HG02798 (cell line): ENCODE measurements at regions not wholly inside any gene's neighbourhood (a gene's known extent, or its start where the extent isn't known, plus 50 kb on each side); places are given as distances from the start of the nearest gene placed in this dataset.

ENCODE experiments used
- ATAC-seq: cut with Tn5 transposase; IDR thresholded peaks from one replicate; pipeline ENCODE4 v1.9.1; 2021; ENCODE audit warnings: mild to moderate bottlenecking; ENCODE audit not compliant: unreplicated experiment, poor library complexity

DNA sequence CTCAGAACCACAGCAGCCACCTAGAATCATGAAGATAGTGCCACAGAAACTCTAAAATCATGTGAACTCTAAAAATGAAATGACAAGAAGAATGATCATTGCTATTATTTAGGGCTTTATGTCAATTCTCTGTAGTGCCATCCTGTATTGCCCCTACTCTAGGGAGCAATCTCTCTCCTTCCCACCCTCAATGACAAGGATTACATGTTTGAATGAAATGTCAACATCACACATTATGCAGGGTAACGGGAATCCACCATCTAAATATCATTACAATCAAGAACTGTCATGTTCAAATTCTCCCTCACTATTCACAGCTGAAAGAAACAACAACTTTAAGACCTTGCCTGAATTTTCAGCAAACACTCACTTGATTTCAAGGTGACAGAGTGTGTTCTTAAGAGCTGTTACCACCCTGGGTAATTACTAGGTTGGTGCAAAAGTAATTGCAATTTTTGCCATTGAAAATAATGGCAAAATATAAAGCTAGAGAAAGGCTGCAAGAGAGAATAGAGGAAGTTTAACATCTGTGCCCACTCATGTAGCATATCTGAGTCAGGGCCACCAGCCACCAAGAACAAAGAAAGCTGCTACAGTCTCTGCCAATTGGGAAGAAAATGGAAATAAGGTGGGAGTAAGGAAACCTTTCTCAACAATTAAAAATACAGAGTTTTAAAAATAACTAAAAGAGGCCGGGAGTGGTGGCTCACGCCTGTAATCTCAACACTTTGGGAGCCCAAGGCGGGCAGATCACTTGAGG is 112.8 kb upstream of the PSMD7 start:
- no peak for ATAC-seq

DNA sequence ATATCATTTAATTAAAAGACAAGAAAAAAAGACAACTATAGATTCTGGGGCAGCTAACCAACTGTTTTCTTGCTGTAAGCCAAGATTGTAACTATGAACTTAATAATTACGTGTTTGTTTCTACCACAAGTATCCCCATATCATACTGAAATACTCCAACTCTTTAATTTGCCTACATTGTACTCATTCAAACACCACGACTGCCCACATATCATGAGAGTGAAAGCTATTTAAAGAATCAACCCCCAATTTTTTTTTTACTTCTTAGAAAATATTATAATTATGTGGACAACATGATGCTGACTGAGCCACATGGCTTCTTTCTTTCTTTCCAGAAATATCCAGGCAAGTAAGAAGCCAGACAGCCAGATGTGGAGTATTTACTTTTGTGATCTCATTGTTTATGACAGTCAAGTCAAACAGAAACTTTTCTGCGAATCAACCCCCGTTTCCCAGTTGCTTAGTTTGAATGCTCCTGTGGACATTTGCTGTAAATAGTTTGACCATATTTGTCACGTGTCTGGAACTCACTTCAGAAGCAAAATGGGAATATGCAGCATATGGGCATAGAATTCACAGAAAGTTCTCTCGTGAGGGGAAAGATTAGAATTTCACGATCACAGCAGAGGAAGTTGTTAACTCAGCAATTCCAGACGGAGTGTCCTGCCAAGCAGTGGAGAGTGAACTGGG is 126.8 kb upstream of the PSMD7 start:
- ATAC-seq: no peak

DNA sequence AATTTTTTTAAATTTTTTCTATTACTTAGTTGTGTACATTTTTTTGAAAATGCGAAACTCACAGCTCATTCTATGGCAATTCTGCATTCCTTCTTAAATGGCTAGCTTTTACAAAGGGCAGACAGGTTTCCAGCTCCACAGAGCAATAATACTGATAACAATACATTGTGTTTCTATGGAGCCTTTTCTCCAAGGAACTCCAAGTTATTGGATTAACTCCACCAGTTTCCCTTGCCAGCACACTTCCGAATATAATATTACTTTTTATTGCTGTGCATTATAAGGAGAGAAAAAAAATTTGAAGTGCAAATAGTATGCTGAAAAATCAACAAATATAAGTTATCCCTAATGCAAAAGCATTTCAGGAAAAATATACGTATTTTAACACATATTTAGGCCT is 127.5 kb upstream of the PSMD7 start:
- no peak for ATAC-seq

- no peak for ATAC-seq
These were observed 128.2 kb upstream of the PSMD7 start for GRCh38 chr16:74168445-74168844.

DNA sequence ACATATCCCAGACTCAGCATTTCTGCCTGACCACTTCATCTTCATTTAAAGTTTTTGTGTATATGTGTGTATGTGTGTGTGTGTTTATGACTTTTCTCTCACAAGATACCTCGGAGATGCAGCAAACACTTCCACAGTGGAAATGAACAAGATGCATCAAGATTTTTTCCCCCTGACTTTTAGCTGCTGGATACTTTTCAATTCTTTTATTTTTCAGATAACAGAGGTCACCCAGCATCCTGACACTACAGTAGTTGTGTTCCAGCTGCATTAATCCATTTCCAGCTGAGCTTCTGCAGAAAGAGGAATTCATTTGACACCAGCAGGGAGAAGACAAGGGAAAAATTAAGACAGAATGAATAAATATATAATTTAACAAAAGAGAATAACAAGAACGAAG is 130.2 kb upstream of the PSMD7 start:
- no peak for ATAC-seq

DNA sequence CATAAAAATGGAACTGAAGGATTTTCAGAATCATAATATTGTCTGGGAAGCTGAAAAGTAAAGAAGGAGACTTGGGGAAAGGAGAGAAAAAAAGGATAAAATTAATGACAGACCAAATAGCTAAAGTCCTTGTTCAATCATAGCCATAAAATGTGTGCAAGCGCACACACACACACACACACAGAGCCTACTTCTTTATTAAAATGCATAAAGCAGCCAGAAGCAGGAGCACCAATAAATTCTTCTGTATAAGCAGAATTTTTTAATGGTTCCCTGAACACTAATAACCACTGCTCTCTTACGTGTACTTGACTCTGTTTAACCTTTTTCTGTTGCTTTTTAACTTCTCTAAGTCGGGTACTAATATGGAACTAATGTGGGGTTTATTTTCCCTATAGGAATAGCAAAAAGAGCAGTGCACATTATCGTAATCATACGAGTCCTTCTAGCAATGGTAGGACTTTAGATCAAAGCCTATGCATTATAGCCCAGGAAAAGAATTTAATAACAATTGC is 131.0 kb upstream of the PSMD7 start:
- no peak for ATAC-seq

DNA sequence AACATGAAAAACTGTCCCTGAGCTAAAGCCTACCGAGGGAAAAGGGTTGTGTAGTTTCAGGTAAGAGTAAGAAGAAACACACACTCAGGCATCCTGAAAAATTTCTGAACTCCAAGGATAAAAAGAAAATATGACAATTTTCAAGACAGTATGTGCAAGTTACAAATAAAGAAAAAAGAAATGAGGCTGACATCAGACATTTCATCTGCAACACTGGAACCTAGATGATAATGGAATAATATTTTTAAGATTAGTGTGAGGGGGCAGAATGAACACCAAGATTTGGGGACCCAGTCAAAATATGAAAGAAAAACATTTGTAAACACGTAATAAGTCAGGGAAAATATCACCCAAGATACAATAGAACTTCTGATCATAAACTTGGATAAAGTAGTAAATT is 135.9 kb upstream of the PSMD7 start:
- ATAC-seq: no peak

- ATAC-seq: no peak
These were observed 142.8 kb upstream of the PSMD7 start for GRCh38 chr16:74153773-74154172.

- no peak for ATAC-seq
These were observed 150.0 kb upstream of the PSMD7 start for GRCh38 chr16:74146643-74147042.

GRCh38 chr16:74143171-74143570 is 153.4 kb upstream of the PSMD7 start:
- no peak for ATAC-seq

DNA sequence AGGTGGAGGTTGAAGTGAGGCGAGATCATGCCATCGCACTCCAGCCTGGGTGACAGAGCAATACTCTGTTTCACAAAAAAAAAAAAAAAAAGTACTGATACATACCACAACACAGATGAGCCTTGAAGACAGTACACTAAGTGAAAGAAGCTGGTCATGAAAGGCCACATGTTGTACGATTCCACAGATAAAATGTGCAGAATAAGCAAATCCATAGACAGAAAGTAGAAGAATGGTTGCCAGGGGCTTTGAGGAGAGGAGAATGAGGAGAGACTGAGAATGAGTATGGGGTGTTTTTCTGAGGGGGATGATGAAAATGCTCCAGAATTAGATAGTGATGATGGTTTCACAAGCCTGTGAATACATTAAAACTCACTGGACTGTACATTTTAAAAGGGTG is 155.6 kb upstream of the PSMD7 start:
- ATAC-seq: no peak

DNA sequence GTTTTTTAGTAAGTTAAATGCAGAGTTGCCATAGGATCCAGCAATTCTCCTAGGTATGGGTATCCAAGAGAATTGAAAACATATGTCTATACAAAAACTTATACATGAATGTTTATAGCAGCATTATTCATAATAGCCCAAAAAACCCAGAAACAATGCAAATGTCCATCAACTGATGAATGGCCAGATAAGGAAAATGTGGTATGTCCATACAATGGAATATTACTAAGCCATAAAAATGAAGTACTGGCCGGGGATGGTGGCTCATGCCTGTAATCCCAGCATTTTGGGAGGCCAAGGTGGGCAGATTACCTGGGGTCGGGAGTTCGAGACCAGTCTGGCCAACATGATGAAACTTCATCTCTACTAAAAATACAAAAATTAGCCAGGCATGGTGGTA is 156.1 kb upstream of the PSMD7 start:
- no peak for ATAC-seq

DNA sequence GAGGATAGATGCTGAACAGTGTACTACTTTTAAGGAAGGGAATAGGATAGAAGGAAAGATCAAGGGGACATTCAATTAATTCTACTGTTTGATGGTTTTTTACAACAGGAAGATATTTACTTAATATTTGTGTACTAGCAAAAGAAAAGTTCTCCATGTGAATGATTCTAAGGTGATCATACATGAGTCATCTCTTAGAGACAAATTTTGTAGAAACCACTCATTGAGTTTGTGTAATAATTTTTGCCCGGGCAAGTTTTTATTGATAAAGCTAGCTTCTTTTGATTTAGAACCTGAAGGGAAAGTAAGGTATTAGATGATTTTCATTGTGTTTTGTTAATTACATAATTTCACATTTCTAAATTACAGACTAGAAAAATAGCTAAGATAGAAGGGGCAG is 172.8 kb upstream of the PSMD7 start:
- no peak for ATAC-seq

- no peak for ATAC-seq
These were observed 173.4 kb upstream of the PSMD7 start for GRCh38 chr16:74123195-74123594.

DNA sequence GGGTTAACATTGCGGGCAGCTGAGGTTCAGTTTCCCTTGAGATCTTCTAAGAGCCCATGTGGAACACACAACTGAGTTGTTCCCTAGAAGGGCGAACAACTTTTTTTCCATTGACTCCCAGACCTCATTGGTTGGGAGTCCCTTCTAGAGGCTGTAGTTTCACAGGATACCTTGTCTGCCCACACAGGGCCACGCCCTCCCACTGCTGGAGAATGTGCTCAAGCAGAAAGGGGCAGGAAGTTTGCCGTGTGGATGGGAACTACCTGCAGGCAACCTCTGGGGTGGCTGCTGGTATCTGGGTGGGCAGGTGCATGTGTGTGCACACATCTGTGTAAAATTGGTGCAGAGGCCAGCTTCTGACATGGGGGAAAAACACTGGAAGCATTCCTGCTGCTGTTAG is 178.8 kb upstream of the PSMD7 start:
- ATAC-seq: no peak

DNA sequence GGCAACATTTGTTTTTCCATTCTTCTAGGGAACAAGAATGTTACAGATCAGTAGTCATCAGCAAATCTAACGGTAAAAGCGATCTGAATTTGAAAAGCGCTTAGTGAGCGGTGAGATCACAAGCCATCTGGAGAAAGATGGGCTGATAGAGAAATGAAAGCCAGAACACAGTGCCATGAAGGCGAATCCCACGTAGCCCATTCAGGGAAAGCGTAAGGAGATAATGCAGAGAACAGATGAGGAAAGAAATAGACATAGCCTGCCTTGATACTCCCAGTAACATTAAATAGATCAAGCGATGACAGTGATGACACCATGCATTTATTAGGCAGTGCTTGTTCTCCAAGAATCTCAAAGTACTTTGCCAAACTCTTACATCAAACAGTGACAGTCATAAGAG is 183.1 kb upstream of the PSMD7 start:
- ATAC-seq: no peak

GRCh38 chr16:74111456-74111982 is 185.1 kb upstream of the PSMD7 start:
- ATAC-seq: no peak

GRCh38 chr16:74107795-74108610 is 188.6 kb upstream of the PSMD7 start:
- peak; percentile 76 for ATAC-seq

DNA sequence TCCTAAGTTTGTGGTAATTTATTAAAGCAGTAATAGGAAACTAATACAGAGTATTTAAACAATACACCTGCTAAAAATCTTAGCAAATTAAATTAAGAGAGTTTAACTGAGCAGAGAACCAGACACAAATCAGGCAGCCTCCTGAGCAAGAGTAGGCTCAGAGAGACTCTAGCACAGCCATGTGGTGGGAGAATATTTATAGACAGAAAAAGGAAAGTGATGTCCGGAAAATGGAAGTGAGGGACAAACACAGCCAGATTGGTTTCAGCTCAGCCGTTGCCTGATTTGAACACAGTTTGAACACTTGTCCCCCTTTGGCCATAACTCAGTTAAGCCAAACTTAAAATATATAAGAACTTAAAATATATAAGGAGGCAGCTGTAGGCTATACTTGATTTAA is 192.6 kb upstream of the PSMD7 start:
- no peak for ATAC-seq

- ATAC-seq: no peak
These were observed 195.1 kb upstream of the PSMD7 start for GRCh38 chr16:74101379-74102137.
